HepG2 (cell line): ENCODE measurements at regions not wholly inside any gene's neighbourhood (a gene's known extent, or its start where the extent isn't known, plus 50 kb on each side); places are given as distances from the start of the nearest gene placed in this dataset.

ENCODE experiments used
- ATAC-seq: fragments of 200-7000 bp; cut with Tn5 transposase; 3 replicates; pipeline ENCODE4 v1.9.1; 2020; ENCODE audit warnings: mild to moderate bottlenecking, moderate library complexity
- BruUV-seq: library from RNA; stranded (reverse); fragments of 400-500 nt; replicated peaks from 2 replicates; lab custom pipeline; 2021; lab: Mats Ljungman, UMichigan
- CTCF ChIA-PET: fragments of 300-600 bp; formaldehyde crosslinking; extraction: SDS; loops from one replicate; lab custom pipeline; 2021; ENCODE audit warnings: low total read pairs, inconsistent platforms, low intra/inter-chr PET ratio; lab: Yijun Ruan, JAX
- POLR2A ChIA-PET: fragments of 350-600 bp; sonication (Branson Sonifier 250); formaldehyde crosslinking; loops from one replicate; lab custom pipeline; 2020; ENCODE audit warnings: antibody characterized with exemption, inconsistent platforms; lab: Yijun Ruan, JAX
- DNase-seq: peaks from one replicate; pipeline ENCODE4 v3.0.0-alpha.2; 2015; ENCODE audit warnings: low spot score
- FAIRE-seq: peaks from 3 replicates; lab custom pipeline; 2011; peaks lifted over from hg19 to GRCh38; lab: Jason Lieb, UNC
- H2AFZ ChIP-seq: one replicate; pipeline ENCODE4 v1.6.1; 2011; ENCODE audit warnings: low read length, inconsistent platforms
- H3K27ac ChIP-seq: fragments of 300-600 bp; 3 replicates; pipeline ENCODE4 v1.8.0; 2011; ENCODE audit warnings: mixed run types, mild to moderate bottlenecking, mixed read lengths, low read length, inconsistent platforms; ENCODE audit not compliant: insufficient read depth; ENCODE audit errors: extremely low read length
- H3K27me3 ChIP-seq, 2 experiments: fragments of 200-600 bp in 1 of 2; 2 replicates in 1 of 2; 3 replicates in 1 of 2; pipeline versions ENCODE4 v1.6.0 to v1.8.0; 2011; ENCODE audit warnings: low read length in 2 of 2, mild to moderate bottlenecking in 2 of 2, moderate library complexity in 2 of 2, inconsistent platforms in 1 of 2; ENCODE audit not compliant: insufficient read depth in 2 of 2, control insufficient read depth in 1 of 2
- H3K36me3 ChIP-seq, 2 experiments: fragments of 200-600 bp in 1 of 2; replicated peaks in 1 of 2; 2 replicates in 1 of 2; 3 replicates in 1 of 2; pipeline versions ENCODE4 v1.5.1 to v1.8.0; 2011; ENCODE audit warnings: low read length in 2 of 2, inconsistent platforms in 1 of 2; ENCODE audit not compliant: insufficient read depth in 2 of 2, control insufficient read depth in 1 of 2
- H3K4me1 ChIP-seq: 2 replicates; pipeline ENCODE4 v1.5.1; 2012; ENCODE audit warnings: low read length, inconsistent platforms; ENCODE audit not compliant: insufficient read depth
- H3K4me2 ChIP-seq: 2 replicates; pipeline ENCODE4 v1.6.0; 2011; ENCODE audit warnings: low read depth, low read length, inconsistent platforms
- H3K4me3 ChIP-seq, 3 experiments: fragments of 200-600 bp in 1 of 3; sonication (generic), shearing (Covaris generic) in 1 of 3; replicated peaks in 1 of 3; 2 replicates each; pipeline ENCODE4 v1.5.1; 2011 to 2016; ENCODE audit warnings: low read length in 3 of 3, inconsistent platforms in 2 of 3, low read depth in 2 of 3, mild to moderate bottlenecking in 2 of 3, control low read depth in 1 of 3, mixed read lengths in 1 of 3; ENCODE audit not compliant: insufficient read depth in 1 of 3
- H3K79me2 ChIP-seq: one replicate; pipeline ENCODE4 v1.6.1; 2011; ENCODE audit warnings: low read length, inconsistent platforms; ENCODE audit not compliant: insufficient read depth
- H3K9ac ChIP-seq: 2 replicates; pipeline ENCODE4 v1.6.0; 2011; ENCODE audit warnings: mild to moderate bottlenecking, low read depth, low read length, inconsistent platforms; ENCODE audit not compliant: insufficient read depth
- H3K9me3 ChIP-seq: 2 replicates; pipeline ENCODE4 v1.5.1; 2012; ENCODE audit warnings: mild to moderate bottlenecking, low read length
- H4K20me1 ChIP-seq: 2 replicates; pipeline ENCODE4 v1.6.0; 2011; ENCODE audit warnings: inconsistent platforms, mild to moderate bottlenecking, low read length, moderate library complexity; ENCODE audit not compliant: insufficient read depth
- ATAD3A ChIP-seq: sonication (generic); formaldehyde crosslinking; IDR thresholded peaks from 2 replicates; pipeline ENCODE4 v1.4.0; 2020; ENCODE audit warnings: missing genetic modification reagents
- CSRNP2 ChIP-seq: sonication (generic); formaldehyde crosslinking; conservative IDR thresholded peaks from 2 replicates; pipeline ENCODE4 v1.8.0; 2022; ENCODE audit warnings: low read depth, missing genetic modification reagents
- SMAD9 ChIP-seq: sonication (generic); formaldehyde crosslinking; IDR thresholded peaks from 2 replicates; pipeline ENCODE4 v1.5.1; 2020; ENCODE audit warnings: mild to moderate bottlenecking, missing genetic modification reagents
- SNRNP70 ChIP-seq: fragments of 200-400 bp; formaldehyde crosslinking; IDR thresholded peaks from 2 replicates; pipeline ENCODE4 v1.6.1; 2017; ENCODE audit warnings: mild to moderate bottlenecking, low read depth, low read length, moderate library complexity
- ZNF101 ChIP-seq: sonication (generic); formaldehyde crosslinking; IDR thresholded peaks from 2 replicates; pipeline ENCODE4 v1.4.0; 2020; ENCODE audit warnings: mild to moderate bottlenecking, low read depth, missing genetic modification reagents, borderline replicate concordance
- ZNF337 ChIP-seq: sonication (generic); formaldehyde crosslinking; IDR thresholded peaks from 2 replicates; pipeline ENCODE4 v1.5.1; 2020; ENCODE audit warnings: missing genetic modification reagents, low read depth, mild to moderate bottlenecking, borderline replicate concordance
- ZNF33B ChIP-seq: sonication (generic); formaldehyde crosslinking; IDR thresholded peaks from 2 replicates; pipeline ENCODE4 v1.5.1; 2020; ENCODE audit warnings: mild to moderate bottlenecking, missing genetic modification reagents
- ZNF432 ChIP-seq: sonication (generic); formaldehyde crosslinking; IDR thresholded peaks from 2 replicates; pipeline ENCODE4 v1.5.0; 2020; ENCODE audit warnings: missing genetic modification reagents, mild to moderate bottlenecking, borderline replicate concordance
- ZNF484 ChIP-seq: sonication (generic); formaldehyde crosslinking; IDR thresholded peaks from 2 replicates; pipeline ENCODE4 v1.5.1; 2020; ENCODE audit warnings: mild to moderate bottlenecking, low read depth, missing genetic modification reagents, borderline replicate concordance
- ZNF646 ChIP-seq: sonication (generic); formaldehyde crosslinking; IDR thresholded peaks from 2 replicates; pipeline ENCODE4 v1.9.0; 2021; ENCODE audit warnings: mild to moderate bottlenecking, missing genetic modification reagents
- WGBS: methylation state at CpG from one replicate; pipeline ENCODE4 v1.1.6; 2017; ENCODE audit warnings: low lambda C conversion rate; 5-methylcytosine and 5-hydroxymethylcytosine counted together
- in situ Hi-C: cut with HindIII; loops from 2 replicates; pipeline ENCODE4 v1.10.0; 2017; ENCODE audit warnings: low pct_unique_long_range_greater_than_20kb; ENCODE audit not compliant: extremely low pct_ligation_motif_present
- intact Hi-C: fragments of 100-400 bp; cut with micrococcal nuclease; formaldehyde crosslinking; loops from one replicate; pipeline ENCODE4 v1.10.0; 2022; ENCODE audit not compliant: unreplicated experiment
- TF ChIP-seq, protein P1 (sequence below): sonication (generic); formaldehyde crosslinking; IDR thresholded peaks from 2 replicates; pipeline ENCODE4 v1.9.0; 2021; ENCODE audit warnings: missing genetic modification reagents, mild to moderate bottlenecking, borderline replicate concordance
- TF ChIP-seq, protein P2 (sequence below): sonication (generic); formaldehyde crosslinking; IDR thresholded peaks from 2 replicates; pipeline ENCODE4 v1.4.0; 2020; ENCODE audit warnings: missing genetic modification reagents

GRCh38 chr5:97405941-97406340 is 222.9 kb upstream of the RIOK2 start:
- 17% methylated on average over 1 of the region's 9 CpGs for WGBS
- H3K9me3 ChIP-seq = no peaks in the 10 kb centered on the region
- CTCF ChIA-PET = no interaction called here
- BruUV-seq = no TSS peak
- POLR2A ChIA-PET = no interaction called here
- in situ Hi-C loops = no loop called here
- FAIRE-seq = no peak
- no peak overlapping the region for H3K4me2 ChIP-seq
- no peak for DNase-seq
- H3K9ac ChIP-seq = no peak overlapping the region
- no peaks in the 10 kb centered on the region for H3K36me3 ChIP-seq
- no peak overlapping the region for H2AFZ ChIP-seq
- H3K4me3 ChIP-seq = no peak overlapping the region
- no peaks in the 10 kb centered on the region for H4K20me1 ChIP-seq
- no peak overlapping the region for H3K27ac ChIP-seq
- peaks cover under 1% of the 10 kb centered on the region; the same call in 1 of the 2 replicates for H3K4me1 ChIP-seq
- no peaks in the 10 kb centered on the region for H3K79me2 ChIP-seq
- intact Hi-C loops = no loop called here
- no peaks in the 10 kb centered on the region for H3K27me3 ChIP-seq
- ATAC-seq = no peak
- TF ChIP-seq, protein P1, sequence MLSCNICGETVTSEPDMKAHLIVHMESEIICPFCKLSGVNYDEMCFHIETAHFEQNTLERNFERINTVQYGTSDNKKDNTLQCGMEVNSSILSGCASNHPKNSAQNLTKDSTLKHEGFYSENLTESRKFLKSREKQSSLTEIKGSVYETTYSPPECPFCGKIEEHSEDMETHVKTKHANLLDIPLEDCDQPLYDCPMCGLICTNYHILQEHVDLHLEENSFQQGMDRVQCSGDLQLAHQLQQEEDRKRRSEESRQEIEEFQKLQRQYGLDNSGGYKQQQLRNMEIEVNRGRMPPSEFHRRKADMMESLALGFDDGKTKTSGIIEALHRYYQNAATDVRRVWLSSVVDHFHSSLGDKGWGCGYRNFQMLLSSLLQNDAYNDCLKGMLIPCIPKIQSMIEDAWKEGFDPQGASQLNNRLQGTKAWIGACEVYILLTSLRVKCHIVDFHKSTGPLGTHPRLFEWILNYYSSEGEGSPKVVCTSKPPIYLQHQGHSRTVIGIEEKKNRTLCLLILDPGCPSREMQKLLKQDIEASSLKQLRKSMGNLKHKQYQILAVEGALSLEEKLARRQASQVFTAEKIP = no peak
- TF ChIP-seq, protein P2, sequence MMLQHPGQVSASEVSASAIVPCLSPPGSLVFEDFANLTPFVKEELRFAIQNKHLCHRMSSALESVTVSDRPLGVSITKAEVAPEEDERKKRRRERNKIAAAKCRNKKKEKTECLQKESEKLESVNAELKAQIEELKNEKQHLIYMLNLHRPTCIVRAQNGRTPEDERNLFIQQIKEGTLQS (CRISPR knock-in tag) = no peak
- TF ChIP-seq ZNF101 (CRISPR knock-in tag) (no peak), ZNF646 (CRISPR knock-in tag) (no peak), SNRNP70 (no peak), ZNF337 (no peak), ATAD3A (CRISPR knock-in tag) (no peak), ZNF484 (CRISPR knock-in tag) (no peak), ZNF33B (CRISPR knock-in tag) (no peak), SMAD9 (CRISPR knock-in tag) (no peak), CSRNP2 (CRISPR knock-in tag) (no peak), ZNF432 (CRISPR knock-in tag) (no peak)
